HL-60 (cell line): ENCODE measurements at regions not wholly inside any gene's neighbourhood (a gene's known extent, or its start where the extent isn't known, plus 50 kb on each side); places are given as distances from the start of the nearest gene placed in this dataset.

Experiments
- DNase-seq, 2 experiments: peaks; one replicate each; pipeline ENCODE4 v3.0.0-alpha.2; 2010 to 2020; ENCODE audit warnings: low read depth in 1 of 2, low spot score in 1 of 2
- H3K27ac ChIP-seq: fragments of 250-450 bp; sonication (Bioruptor Pico); replicated peaks from 2 replicates; pipeline ENCODE4 v1.5.1; 2020; ENCODE audit warnings: mild to moderate bottlenecking, moderate library complexity
- H3K27me3 ChIP-seq: fragments of 250-450 bp; sonication (Bioruptor Pico); 2 replicates; pipeline ENCODE4 v1.5.1; 2021; ENCODE audit warnings: mild to moderate bottlenecking, moderate library complexity; ENCODE audit not compliant: insufficient read depth, poor library complexity, severe bottlenecking
- H3K4me3 ChIP-seq: replicated peaks from 2 replicates; pipeline ENCODE4 v1.5.1; 2011; ENCODE audit warnings: mild to moderate bottlenecking, control low read depth, low read length; ENCODE audit not compliant: insufficient read depth
- GABPA ChIP-seq: IDR thresholded peaks from 2 replicates; pipeline ENCODE4 v1.6.1; 2012; ENCODE audit warnings: low read depth
- POLR2AphosphoS5 ChIP-seq: IDR thresholded peaks from 2 replicates; pipeline ENCODE4 v1.6.1; 2012; ENCODE audit warnings: low read depth
- SPI1 ChIP-seq: IDR thresholded peaks from 2 replicates; pipeline ENCODE4 v1.6.1; 2012; ENCODE audit warnings: low read depth, mild to moderate bottlenecking, borderline replicate concordance
- TF ChIP-seq, protein P1 (sequence below): IDR thresholded peaks from one replicate; pipeline ENCODE4 v1.5.1; 2011; ENCODE audit warnings: low read length, control low read depth, inconsistent platforms; ENCODE audit not compliant: insufficient read depth
- TF ChIP-seq, protein P2 (sequence below): IDR thresholded peaks from 2 replicates; pipeline ENCODE4 v1.6.1; 2012; ENCODE audit warnings: low read depth; ENCODE audit not compliant: insufficient replicate concordance

DNA sequence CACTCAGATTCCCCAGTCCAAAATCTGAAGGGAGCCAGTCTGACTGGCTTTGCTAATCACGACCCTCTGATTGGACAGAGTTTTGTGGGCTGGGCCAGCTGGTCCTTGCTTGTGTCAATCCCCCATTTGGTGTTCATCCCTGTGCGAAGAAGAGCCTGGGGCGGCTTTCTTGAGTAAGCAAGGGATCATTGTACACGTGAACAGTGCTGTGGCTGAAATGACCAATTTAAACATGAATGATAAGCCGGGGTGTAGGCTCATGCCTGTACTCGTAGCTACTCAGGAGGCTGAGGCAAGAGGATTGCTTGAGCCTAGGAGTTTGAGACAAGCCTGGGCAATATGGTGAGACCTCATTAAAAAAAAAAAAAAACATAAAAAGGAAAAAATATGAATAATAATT is 379.1 kb downstream of the RAPGEF2 start:
- Histone ChIP-seq H3K4me3 (no peak overlapping the region), H3K27ac (no peak overlapping the region), H3K27me3 (no peaks in the 10 kb centered on the region)
- TF ChIP-seq, protein P1, sequence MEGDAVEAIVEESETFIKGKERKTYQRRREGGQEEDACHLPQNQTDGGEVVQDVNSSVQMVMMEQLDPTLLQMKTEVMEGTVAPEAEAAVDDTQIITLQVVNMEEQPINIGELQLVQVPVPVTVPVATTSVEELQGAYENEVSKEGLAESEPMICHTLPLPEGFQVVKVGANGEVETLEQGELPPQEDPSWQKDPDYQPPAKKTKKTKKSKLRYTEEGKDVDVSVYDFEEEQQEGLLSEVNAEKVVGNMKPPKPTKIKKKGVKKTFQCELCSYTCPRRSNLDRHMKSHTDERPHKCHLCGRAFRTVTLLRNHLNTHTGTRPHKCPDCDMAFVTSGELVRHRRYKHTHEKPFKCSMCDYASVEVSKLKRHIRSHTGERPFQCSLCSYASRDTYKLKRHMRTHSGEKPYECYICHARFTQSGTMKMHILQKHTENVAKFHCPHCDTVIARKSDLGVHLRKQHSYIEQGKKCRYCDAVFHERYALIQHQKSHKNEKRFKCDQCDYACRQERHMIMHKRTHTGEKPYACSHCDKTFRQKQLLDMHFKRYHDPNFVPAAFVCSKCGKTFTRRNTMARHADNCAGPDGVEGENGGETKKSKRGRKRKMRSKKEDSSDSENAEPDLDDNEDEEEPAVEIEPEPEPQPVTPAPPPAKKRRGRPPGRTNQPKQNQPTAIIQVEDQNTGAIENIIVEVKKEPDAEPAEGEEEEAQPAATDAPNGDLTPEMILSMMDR, result no peak
- TF ChIP-seq SPI1 (no peak), GABPA (no peak), POLR2AphosphoS5 (no peak)
- TF ChIP-seq, protein P2, sequence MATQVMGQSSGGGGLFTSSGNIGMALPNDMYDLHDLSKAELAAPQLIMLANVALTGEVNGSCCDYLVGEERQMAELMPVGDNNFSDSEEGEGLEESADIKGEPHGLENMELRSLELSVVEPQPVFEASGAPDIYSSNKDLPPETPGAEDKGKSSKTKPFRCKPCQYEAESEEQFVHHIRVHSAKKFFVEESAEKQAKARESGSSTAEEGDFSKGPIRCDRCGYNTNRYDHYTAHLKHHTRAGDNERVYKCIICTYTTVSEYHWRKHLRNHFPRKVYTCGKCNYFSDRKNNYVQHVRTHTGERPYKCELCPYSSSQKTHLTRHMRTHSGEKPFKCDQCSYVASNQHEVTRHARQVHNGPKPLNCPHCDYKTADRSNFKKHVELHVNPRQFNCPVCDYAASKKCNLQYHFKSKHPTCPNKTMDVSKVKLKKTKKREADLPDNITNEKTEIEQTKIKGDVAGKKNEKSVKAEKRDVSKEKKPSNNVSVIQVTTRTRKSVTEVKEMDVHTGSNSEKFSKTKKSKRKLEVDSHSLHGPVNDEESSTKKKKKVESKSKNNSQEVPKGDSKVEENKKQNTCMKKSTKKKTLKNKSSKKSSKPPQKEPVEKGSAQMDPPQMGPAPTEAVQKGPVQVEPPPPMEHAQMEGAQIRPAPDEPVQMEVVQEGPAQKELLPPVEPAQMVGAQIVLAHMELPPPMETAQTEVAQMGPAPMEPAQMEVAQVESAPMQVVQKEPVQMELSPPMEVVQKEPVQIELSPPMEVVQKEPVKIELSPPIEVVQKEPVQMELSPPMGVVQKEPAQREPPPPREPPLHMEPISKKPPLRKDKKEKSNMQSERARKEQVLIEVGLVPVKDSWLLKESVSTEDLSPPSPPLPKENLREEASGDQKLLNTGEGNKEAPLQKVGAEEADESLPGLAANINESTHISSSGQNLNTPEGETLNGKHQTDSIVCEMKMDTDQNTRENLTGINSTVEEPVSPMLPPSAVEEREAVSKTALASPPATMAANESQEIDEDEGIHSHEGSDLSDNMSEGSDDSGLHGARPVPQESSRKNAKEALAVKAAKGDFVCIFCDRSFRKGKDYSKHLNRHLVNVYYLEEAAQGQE, result no peak
- DNase-seq, result no peak

DNA sequence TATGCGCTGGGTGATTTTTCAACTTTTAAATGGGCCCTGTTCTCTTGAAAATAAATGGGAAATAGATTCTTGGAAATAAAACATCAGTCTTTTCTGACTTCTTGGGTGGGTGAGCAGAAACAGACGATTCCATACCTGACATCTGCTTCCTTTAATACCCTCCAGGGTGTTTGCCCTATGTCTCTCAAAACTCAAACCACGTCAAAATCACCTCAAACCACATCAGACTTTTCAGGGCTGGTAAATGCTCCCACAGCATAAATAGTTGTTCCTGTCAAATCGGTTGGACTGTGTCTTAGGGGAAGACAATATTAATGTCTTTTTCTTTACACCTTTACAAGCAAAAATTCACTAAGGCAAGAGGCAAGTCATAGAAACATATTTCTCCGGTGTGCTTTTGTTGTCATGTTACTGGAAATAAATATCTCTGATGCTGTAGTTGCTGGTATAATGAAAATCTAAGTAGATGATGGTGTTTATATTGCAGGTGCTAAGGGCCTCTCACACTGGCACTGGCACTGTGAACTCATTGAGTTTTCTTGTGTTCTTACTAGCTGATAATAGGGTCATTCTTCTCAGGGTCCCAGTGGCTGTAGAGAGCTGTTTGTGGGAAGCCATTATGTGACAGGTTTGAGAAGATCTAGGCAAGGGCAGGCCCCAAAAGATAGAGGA is 380.4 kb downstream of the RAPGEF2 start:
- no peak overlapping the region for H3K27ac ChIP-seq
- H3K27me3 ChIP-seq, result no peaks in the 10 kb centered on the region
- TF ChIP-seq, protein P2, result no peak
- no peak for TF ChIP-seq SPI1
- TF ChIP-seq POLR2AphosphoS5, result no peak
- TF ChIP-seq GABPA, result no peak
- TF ChIP-seq, protein P1, result no peak
- no peak overlapping the region for H3K4me3 ChIP-seq
- DNase-seq, result no peak

DNA sequence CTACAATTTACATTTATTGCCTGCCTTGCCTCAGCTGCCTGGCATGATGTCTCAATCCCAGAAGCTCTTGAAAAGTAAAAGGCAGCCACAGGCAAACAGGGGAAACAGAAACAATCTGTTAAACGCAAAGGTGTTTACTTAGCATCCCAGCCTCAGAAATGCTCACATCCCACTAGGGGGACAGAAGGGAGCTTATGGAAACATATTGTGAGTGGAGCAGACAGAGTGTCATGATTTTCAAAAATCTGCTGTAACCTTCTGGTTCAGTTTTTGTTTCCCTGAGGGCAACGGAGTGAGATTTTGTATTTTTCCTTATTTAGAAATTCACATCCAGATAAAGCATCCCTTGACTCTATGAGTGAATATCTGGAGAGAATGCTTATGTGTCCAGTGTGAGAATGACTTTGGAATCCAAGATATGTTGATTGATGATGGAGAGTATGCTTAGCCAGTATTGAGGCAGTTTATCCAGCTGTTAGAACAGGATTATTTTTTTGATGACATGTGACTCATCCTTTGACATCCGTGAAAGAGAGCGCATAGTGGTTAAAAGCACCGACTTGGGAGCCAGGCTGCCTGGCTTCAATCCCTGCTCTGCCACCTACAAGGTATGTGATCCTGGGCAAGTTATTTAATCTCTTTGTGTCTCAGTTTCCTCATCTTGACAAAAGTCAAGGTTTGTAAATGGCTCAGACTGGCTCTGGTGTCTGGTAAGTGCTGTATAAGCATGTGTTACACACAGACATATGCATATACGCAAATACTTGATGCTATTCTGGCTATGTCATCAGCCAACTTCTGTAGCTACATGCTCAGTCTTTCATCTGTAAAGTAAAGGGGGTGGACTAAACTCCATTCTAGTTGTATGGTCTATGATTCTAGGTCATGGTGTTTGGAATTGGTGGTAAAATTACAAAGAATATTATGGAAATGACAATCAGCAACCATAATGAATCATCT is 381.2 kb downstream of the RAPGEF2 start:
- H3K27me3 ChIP-seq, result no peaks in the 10 kb centered on the region
- no peak overlapping the region for H3K27ac ChIP-seq
- TF ChIP-seq, protein P2, result no peak
- TF ChIP-seq SPI1 (no peak), POLR2AphosphoS5 (no peak), GABPA (no peak)
- TF ChIP-seq, protein P1, result no peak
- no peak overlapping the region for H3K4me3 ChIP-seq
- no peak for DNase-seq
